ENCODE measurements at regions not wholly inside any gene's neighbourhood (a gene's known extent, or its start where the extent isn't known, plus 50 kb on each side); places are given as distances from the start of the nearest gene placed in this dataset.

DNA sequence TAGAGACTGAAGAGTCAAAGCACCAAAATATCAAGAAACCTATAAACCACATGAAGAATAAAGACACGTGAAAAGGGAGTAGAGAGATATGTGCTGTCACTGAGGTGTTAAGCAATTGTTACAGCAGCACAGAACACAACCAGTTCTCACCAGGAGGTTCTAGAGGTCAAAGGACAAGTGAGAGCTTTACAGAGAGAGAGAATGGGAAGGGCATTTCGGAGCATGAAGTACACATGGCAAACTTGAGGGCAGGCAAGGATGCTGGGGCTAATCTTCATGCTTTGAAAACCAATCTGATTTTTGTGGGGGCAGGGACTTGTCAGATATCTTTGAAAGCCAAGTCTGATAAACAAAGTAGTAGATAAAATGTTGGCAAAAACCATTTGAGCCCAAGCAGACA is 142.3 kb upstream of the NRSN1 start:
- no peaks in the 10 kb centered on the region for H3K9me3 ChIP-seq
- TF ChIP-seq, protein P1, sequence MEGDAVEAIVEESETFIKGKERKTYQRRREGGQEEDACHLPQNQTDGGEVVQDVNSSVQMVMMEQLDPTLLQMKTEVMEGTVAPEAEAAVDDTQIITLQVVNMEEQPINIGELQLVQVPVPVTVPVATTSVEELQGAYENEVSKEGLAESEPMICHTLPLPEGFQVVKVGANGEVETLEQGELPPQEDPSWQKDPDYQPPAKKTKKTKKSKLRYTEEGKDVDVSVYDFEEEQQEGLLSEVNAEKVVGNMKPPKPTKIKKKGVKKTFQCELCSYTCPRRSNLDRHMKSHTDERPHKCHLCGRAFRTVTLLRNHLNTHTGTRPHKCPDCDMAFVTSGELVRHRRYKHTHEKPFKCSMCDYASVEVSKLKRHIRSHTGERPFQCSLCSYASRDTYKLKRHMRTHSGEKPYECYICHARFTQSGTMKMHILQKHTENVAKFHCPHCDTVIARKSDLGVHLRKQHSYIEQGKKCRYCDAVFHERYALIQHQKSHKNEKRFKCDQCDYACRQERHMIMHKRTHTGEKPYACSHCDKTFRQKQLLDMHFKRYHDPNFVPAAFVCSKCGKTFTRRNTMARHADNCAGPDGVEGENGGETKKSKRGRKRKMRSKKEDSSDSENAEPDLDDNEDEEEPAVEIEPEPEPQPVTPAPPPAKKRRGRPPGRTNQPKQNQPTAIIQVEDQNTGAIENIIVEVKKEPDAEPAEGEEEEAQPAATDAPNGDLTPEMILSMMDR (IDR thresholded peaks at IDR 0.05; ENCODE audit: low read depth, low read length): no peak
- H3K27me3 ChIP-seq: no peaks in the 10 kb centered on the region
- no peaks in the 10 kb centered on the region for H3K4me1 ChIP-seq
- H3K36me3 ChIP-seq: no peaks in the 10 kb centered on the region
- no peak for DNase-seq
- no peak overlapping the region for H3K4me3 ChIP-seq (ENCODE audit: low read depth, low read length)

DNA sequence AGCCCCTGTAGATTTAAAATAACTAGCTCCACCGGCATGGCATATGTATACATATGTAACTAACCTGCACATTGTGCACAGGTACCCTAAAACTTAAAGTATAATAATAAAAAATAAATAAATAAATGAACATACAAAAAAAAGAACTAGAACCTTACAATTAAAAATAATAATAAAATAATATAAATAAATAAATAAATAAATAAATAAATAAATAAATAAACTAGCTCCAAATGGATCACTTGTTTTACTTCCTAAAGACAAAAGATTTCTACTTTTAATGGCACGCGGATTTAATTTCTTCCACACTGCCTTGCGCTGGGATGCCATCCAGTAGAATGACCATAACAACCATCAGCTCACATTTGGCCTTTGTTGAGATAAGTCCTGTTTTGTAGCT is 141.0 kb upstream of the NRSN1 start:
- Histone ChIP-seq H3K27me3 (no peaks in the 10 kb centered on the region), H3K9me3 (no peaks in the 10 kb centered on the region), H3K4me3 (ENCODE audit: low read depth, low read length) (no peak overlapping the region), H3K36me3 (no peaks in the 10 kb centered on the region), H3K4me1 (no peaks in the 10 kb centered on the region)
- DNase-seq: no peak
- TF ChIP-seq, protein P1 (IDR thresholded peaks at IDR 0.05; ENCODE audit: low read depth, low read length): no peak

DNA sequence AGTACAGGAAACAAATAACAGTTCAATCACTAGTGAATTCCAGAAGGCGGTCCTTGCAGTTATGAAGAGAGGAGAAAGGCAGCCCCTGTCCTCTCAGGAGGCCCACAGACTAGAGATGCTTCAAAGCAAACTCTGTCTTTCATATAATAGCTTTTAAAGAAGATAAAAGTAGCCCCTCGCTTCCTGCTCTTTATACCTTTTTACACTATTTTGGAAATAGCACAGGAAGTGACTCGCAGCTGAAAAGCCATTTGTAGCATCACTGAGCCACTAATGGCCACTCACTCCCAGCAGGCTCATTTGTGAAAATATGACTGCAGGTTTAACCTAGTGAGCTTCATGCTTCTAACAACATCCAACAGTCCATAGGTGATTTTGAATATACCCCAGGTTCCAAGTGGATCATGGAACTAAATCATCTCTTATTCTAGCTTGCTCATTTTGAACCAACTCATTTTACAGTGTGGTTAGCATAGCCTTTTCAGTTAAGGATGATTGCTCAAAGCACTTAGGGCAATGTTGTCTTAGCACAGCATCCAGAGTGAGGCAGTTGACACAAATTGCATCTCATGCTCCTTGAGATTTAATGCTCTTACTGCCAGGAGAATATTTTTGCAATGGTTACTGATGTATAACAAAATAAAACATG is 136.0 kb upstream of the NRSN1 start:
- TF ChIP-seq, protein P1 (IDR thresholded peaks at IDR 0.05; ENCODE audit: low read depth, low read length): no peak
- H3K27me3 ChIP-seq: no peaks in the 10 kb centered on the region
- DNase-seq: no peak
- no peaks in the 10 kb centered on the region for H3K36me3 ChIP-seq
- no peaks in the 10 kb centered on the region for H3K4me1 ChIP-seq
- no peak overlapping the region for H3K4me3 ChIP-seq (ENCODE audit: low read depth, low read length)
- H3K9me3 ChIP-seq: no peaks in the 10 kb centered on the region

DNA sequence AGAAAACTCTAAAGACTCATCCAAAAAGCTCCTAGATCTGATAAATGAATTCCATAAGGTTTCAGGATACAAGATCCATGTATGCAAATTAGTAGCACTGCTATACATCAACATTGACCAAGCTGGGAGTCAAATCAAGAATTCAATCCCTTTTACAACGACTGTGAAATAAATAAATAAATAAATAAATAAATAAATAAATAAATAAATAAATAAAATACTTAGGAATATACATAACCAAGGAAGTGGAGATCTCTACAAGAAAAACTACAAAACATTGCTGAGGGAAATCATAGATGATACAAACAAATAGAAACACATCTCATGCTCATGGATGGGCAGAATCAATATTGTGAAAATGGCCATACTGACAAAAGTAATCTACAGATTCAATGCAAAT is 132.0 kb upstream of the NRSN1 start:
- DNase-seq: no peak
- Histone ChIP-seq H3K9me3 (no peaks in the 10 kb centered on the region), H3K4me1 (no peaks in the 10 kb centered on the region), H3K36me3 (no peaks in the 10 kb centered on the region), H3K4me3 (ENCODE audit: low read depth, low read length) (no peak overlapping the region), H3K27me3 (no peaks in the 10 kb centered on the region)
- TF ChIP-seq, protein P1 (IDR thresholded peaks at IDR 0.05; ENCODE audit: low read depth, low read length): no peak

- Histone ChIP-seq H3K36me3 (no peaks in the 10 kb centered on the region), H3K4me1 (peaks cover 8% of the 10 kb centered on the region; the same call in 1 of the 2 replicates), H3K4me3 (ENCODE audit: low read depth, low read length) (no peak overlapping the region), H3K9me3 (no peaks in the 10 kb centered on the region), H3K27me3 (no peaks in the 10 kb centered on the region)
- no peak for DNase-seq
- TF ChIP-seq, protein P1 (IDR thresholded peaks at IDR 0.05; ENCODE audit: low read depth, low read length): no peak
Observed at GRCh38 chr6:24004062-24004461, 122.0 kb upstream of the NRSN1 start.

GRCh38 chr6:24004659-24005058 is 121.4 kb upstream of the NRSN1 start:
- TF ChIP-seq, protein P1 (IDR thresholded peaks at IDR 0.05; ENCODE audit: low read depth, low read length): peak; percentile 5; the same call in 1 of the 2 replicates
- no peak overlapping the region for H3K4me3 ChIP-seq (ENCODE audit: low read depth, low read length)
- H3K36me3 ChIP-seq: no peaks in the 10 kb centered on the region
- no peak for DNase-seq
- H3K9me3 ChIP-seq: no peaks in the 10 kb centered on the region
- H3K4me1 ChIP-seq: peaks cover 8% of the 10 kb centered on the region; the same call in 1 of the 2 replicates
- no peaks in the 10 kb centered on the region for H3K27me3 ChIP-seq
